SK-N-SH treated with all-trans-retinoic acid at 6 μM for 48 hours (cell line): ENCODE measurements at regions not wholly inside any gene's neighbourhood (a gene's known extent, or its start where the extent isn't known, plus 50 kb on each side); places are given as distances from the start of the nearest gene placed in this dataset.

Source experiments
- ATAC-seq: fragments of 200-7000 bp; cut with Tn5 transposase; 3 replicates; pipeline ENCODE4 v1.9.1; 2020; ENCODE audit warnings: mild to moderate bottlenecking, moderate library complexity
- ARNTL ChIP-seq: fragments of 450-650 bp; formaldehyde crosslinking; IDR thresholded peaks from 2 replicates; pipeline ENCODE4 v1.5.0; 2020; ENCODE audit warnings: low read depth, mild to moderate bottlenecking, moderate library complexity, borderline replicate concordance
- BACH2 ChIP-seq: fragments of 250-450 bp; sonication (Bioruptor Pico); IDR thresholded peaks from 2 replicates; pipeline ENCODE4 v1.9.0; 2021; ENCODE audit warnings: mild to moderate bottlenecking, borderline replicate concordance
- CSDC2 ChIP-seq: fragments of 250-450 bp; sonication (Bioruptor Pico); IDR thresholded peaks from 2 replicates; pipeline ENCODE4 v1.5.0; 2020; ENCODE audit warnings: mild to moderate bottlenecking, moderate library complexity
- ESRRG ChIP-seq: fragments of 250-450 bp; sonication (Bioruptor Pico); IDR thresholded peaks from 2 replicates; pipeline ENCODE4 v1.6.1; 2021; ENCODE audit warnings: mild to moderate bottlenecking
- ISL1 ChIP-seq: fragments of 250-450 bp; sonication (Bioruptor Pico); IDR thresholded peaks from 2 replicates; pipeline ENCODE4 v2.1.2; 2022; ENCODE audit warnings: mild to moderate bottlenecking, moderate library complexity
- OSR1 ChIP-seq: fragments of 250-450 bp; sonication (Bioruptor Pico); IDR thresholded peaks from 2 replicates; pipeline ENCODE4 v1.8.0; 2022; ENCODE audit warnings: moderate library complexity, mild to moderate bottlenecking, inconsistent platforms
- PPARA ChIP-seq: fragments of 250-450 bp; sonication (Bioruptor Pico); IDR thresholded peaks from 2 replicates; pipeline ENCODE4 v1.5.0; 2020; ENCODE audit warnings: mild to moderate bottlenecking, borderline replicate concordance
- SNAI2 ChIP-seq: fragments of 250-450 bp; sonication (Bioruptor Pico); IDR thresholded peaks from 2 replicates; pipeline ENCODE4 v1.5.0; 2020; ENCODE audit warnings: mild to moderate bottlenecking, moderate library complexity
- TCF4 ChIP-seq: fragments of 250-450 bp; sonication (Bioruptor Pico); IDR thresholded peaks from 2 replicates; pipeline ENCODE4 v1.8.0; 2021; ENCODE audit warnings: mild to moderate bottlenecking, moderate library complexity, borderline replicate concordance
- TOX ChIP-seq: fragments of 250-450 bp; sonication (Bioruptor Pico); IDR thresholded peaks from 2 replicates; pipeline ENCODE4 v1.8.0; 2021; ENCODE audit warnings: mild to moderate bottlenecking, moderate library complexity, borderline replicate concordance
- ZC3H10 ChIP-seq: fragments of 250-450 bp; sonication (Bioruptor Pico); IDR thresholded peaks from 2 replicates; pipeline ENCODE4 v1.5.1; 2021; ENCODE audit warnings: mild to moderate bottlenecking, moderate library complexity
- ZFP3 ChIP-seq: fragments of 250-450 bp; sonication (Bioruptor Pico); IDR thresholded peaks from 2 replicates; pipeline ENCODE4 v1.5.0; 2020; ENCODE audit warnings: mild to moderate bottlenecking, moderate library complexity
- ZFP30 ChIP-seq: fragments of 450-650 bp; formaldehyde crosslinking; IDR thresholded peaks from 2 replicates; pipeline ENCODE4 v1.5.0; 2022; ENCODE audit warnings: mild to moderate bottlenecking, moderate library complexity
- ZNF565 ChIP-seq: fragments of 450-650 bp; formaldehyde crosslinking; conservative IDR thresholded peaks from 2 replicates; pipeline ENCODE4 v1.5.0; 2020; ENCODE audit warnings: low read depth, mild to moderate bottlenecking, moderate library complexity
- ZNF70 ChIP-seq: fragments of 450-650 bp; formaldehyde crosslinking; IDR thresholded peaks from 2 replicates; pipeline ENCODE4 v1.5.0; 2020; ENCODE audit warnings: mild to moderate bottlenecking, moderate library complexity
- ZNF8 ChIP-seq: fragments of 450-650 bp; formaldehyde crosslinking; IDR thresholded peaks from 2 replicates; pipeline ENCODE4 v1.5.0; 2020; ENCODE audit warnings: mild to moderate bottlenecking, moderate library complexity
- TF ChIP-seq, protein P1 (sequence below): fragments of 250-450 bp; sonication (Bioruptor Pico); IDR thresholded peaks from 2 replicates; pipeline ENCODE4 v1.5.1; 2021; ENCODE audit warnings: mild to moderate bottlenecking, moderate library complexity
- TF ChIP-seq, protein P2 (sequence below): fragments of 250-450 bp; sonication (Bioruptor Pico); IDR thresholded peaks from 2 replicates; pipeline ENCODE4 v1.8.0; 2021; ENCODE audit warnings: low read depth, mild to moderate bottlenecking, moderate library complexity, borderline replicate concordance
- TF ChIP-seq, protein P3 (sequence below): fragments of 250-450 bp; sonication (Bioruptor Pico); IDR thresholded peaks from 2 replicates; pipeline ENCODE4 v1.8.0; 2020; ENCODE audit warnings: mild to moderate bottlenecking, moderate library complexity, borderline replicate concordance
- TF ChIP-seq, protein P4 (sequence below): fragments of 250-450 bp; sonication (Bioruptor Pico); IDR thresholded peaks from 2 replicates; pipeline ENCODE4 v1.5.1; 2020; ENCODE audit warnings: low read depth, mild to moderate bottlenecking, moderate library complexity
- TF ChIP-seq, protein P5 (sequence below): fragments of 250-450 bp; sonication (Bioruptor Pico); IDR thresholded peaks from 2 replicates; pipeline ENCODE4 v1.5.0; 2020; ENCODE audit warnings: mild to moderate bottlenecking, moderate library complexity

DNA sequence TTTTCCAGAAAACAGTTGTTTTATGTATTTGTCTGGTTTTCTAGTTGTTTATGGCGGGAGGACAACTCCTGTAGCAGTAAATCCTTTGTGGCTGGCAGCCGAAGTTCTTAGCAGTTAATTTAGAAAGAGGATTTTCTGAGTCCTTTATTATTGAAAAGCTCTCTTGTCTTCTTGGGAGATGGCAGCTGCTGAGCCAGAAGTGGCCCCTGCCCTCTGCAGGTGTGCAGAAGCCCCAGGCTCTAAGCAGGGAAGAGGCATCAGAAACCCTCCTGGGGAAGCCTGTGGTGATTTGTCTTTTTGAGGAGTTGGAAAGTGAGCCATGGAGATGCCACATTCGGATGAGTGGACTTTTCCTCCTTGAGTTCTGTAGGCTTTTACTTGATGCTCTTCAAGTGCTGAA, 106.3 kb downstream of the GLRX3 start (continued):
- TF ChIP-seq TCF4 (CRISPR knock-in tag) (no peak), ZFP3 (CRISPR knock-in tag) (no peak), OSR1 (no peak), ZNF565 (CRISPR knock-in tag) (no peak), ZC3H10 (no peak), ZNF70 (CRISPR knock-in tag) (no peak), SNAI2 (no peak)
- TF ChIP-seq, all 23 proteins: peak for 0

DNA sequence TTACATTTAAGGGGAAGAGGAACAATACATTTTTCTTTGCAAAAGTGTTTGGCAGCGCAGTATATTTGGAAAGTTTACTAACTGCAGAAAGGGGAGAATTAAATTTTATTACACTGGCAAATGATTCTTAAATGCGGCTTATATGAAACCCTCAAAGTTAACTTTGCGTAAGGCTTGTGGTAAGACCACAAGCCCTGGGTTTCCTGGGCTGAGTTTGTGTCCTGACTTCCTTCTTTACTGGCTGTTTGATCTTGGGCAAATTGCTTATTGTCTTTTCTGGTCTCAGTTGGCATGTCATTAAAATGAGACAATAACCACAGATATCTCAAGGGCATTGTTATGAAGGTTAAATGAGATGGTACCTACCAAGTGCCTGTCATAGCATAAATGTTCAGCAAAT, 106.8 kb downstream of the GLRX3 start:
- ATAC-seq = no peak
- TF ChIP-seq ARNTL (CRISPR knock-in tag) (no peak), PPARA (no peak), CSDC2 (CRISPR knock-in tag) (no peak), BACH2 (CRISPR knock-in tag) (no peak), ESRRG (CRISPR knock-in tag) (no peak), TOX (CRISPR knock-in tag) (no peak), ZNF8 (no peak), OSR1 (no peak)
- TF ChIP-seq, protein P1, sequence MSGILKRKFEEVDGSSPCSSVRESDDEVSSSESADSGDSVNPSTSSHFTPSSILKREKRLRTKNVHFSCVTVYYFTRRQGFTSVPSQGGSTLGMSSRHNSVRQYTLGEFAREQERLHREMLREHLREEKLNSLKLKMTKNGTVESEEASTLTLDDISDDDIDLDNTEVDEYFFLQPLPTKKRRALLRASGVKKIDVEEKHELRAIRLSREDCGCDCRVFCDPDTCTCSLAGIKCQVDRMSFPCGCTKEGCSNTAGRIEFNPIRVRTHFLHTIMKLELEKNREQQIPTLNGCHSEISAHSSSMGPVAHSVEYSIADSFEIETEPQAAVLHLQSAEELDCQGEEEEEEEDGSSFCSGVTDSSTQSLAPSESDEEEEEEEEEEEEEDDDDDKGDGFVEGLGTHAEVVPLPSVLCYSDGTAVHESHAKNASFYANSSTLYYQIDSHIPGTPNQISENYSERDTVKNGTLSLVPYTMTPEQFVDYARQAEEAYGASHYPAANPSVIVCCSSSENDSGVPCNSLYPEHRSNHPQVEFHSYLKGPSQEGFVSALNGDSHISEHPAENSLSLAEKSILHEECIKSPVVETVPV = no peak

DNA sequence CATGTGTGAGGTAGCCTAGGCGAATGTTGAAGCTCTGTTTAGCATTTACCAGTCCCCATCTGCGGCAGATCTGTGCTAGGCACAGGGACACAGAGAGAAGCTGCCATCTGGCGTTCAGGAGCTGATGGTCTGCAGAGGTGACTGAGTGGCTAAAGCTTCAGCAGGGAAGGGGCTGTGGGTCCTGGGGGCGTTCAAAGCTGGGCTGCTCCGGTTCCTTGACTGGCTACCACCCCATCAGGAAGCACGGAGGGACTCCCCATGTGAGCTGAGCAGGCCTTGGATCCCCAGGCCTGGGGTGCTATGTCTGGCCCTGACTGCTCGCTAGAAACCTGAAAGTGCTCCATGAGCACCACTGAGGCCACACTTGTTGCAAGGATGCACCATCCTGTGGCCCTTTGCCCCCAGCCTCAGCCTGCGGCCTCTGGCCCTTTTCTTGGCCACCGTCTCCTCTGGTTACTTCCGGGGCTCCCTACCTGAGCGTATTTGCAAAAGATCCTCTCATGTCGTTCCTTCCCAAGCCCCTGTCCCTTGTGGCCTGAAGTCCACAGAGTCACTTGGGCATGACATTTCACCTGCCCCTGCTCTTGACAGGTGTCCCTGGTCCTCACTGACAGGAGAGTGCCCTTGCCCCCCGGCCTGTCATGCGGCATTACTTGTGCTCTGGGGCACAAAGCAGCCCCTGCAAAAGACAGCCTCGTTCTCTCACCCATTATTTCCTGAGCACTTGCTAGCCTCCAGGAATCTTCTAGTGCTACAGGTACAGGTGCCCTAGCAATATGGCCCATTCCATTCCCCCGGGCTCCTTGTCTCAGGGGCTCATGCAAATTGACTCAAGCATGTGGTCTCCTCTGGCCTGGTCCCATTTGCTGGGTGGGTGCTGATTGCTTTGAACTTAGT, 108.1 kb downstream of the GLRX3 start:
- ATAC-seq = no peak
- TF ChIP-seq ZFP30 (CRISPR knock-in tag) (no peak), TCF4 (CRISPR knock-in tag) (no peak), ISL1 (CRISPR knock-in tag) (no peak), SNAI2 (no peak), CSDC2 (CRISPR knock-in tag) (no peak), ZFP3 (CRISPR knock-in tag) (no peak), ZNF565 (CRISPR knock-in tag) (no peak), ESRRG (CRISPR knock-in tag) (no peak), PPARA (no peak), OSR1 (no peak), TOX (CRISPR knock-in tag) (no peak)
- TF ChIP-seq, protein P2, sequence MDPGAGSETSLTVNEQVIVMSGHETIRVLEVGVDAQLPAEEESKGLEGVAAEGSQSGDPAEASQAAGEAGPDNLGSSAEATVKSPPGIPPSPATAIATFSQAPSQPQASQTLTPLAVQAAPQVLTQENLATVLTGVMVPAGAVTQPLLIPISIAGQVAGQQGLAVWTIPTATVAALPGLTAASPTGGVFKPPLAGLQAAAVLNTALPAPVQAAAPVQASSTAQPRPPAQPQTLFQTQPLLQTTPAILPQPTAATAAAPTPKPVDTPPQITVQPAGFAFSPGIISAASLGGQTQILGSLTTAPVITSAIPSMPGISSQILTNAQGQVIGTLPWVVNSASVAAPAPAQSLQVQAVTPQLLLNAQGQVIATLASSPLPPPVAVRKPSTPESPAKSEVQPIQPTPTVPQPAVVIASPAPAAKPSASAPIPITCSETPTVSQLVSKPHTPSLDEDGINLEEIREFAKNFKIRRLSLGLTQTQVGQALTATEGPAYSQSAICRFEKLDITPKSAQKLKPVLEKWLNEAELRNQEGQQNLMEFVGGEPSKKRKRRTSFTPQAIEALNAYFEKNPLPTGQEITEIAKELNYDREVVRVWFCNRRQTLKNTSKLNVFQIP (CRISPR knock-in tag) = no peak
- TF ChIP-seq, protein P3, sequence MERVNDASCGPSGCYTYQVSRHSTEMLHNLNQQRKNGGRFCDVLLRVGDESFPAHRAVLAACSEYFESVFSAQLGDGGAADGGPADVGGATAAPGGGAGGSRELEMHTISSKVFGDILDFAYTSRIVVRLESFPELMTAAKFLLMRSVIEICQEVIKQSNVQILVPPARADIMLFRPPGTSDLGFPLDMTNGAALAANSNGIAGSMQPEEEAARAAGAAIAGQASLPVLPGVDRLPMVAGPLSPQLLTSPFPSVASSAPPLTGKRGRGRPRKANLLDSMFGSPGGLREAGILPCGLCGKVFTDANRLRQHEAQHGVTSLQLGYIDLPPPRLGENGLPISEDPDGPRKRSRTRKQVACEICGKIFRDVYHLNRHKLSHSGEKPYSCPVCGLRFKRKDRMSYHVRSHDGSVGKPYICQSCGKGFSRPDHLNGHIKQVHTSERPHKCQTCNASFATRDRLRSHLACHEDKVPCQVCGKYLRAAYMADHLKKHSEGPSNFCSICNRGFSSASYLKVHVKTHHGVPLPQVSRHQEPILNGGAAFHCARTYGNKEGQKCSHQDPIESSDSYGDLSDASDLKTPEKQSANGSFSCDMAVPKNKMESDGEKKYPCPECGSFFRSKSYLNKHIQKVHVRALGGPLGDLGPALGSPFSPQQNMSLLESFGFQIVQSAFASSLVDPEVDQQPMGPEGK (CRISPR knock-in tag) = no peak
- TF ChIP-seq, protein P1 = no peak
- TF ChIP-seq, protein P4, sequence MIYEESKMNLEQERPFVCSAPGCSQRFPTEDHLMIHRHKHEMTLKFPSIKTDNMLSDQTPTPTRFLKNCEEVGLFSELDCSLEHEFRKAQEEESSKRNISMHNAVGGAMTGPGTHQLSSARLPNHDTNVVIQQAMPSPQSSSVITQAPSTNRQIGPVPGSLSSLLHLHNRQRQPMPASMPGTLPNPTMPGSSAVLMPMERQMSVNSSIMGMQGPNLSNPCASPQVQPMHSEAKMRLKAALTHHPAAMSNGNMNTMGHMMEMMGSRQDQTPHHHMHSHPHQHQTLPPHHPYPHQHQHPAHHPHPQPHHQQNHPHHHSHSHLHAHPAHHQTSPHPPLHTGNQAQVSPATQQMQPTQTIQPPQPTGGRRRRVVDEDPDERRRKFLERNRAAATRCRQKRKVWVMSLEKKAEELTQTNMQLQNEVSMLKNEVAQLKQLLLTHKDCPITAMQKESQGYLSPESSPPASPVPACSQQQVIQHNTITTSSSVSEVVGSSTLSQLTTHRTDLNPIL = no peak
- TF ChIP-seq, protein P5, sequence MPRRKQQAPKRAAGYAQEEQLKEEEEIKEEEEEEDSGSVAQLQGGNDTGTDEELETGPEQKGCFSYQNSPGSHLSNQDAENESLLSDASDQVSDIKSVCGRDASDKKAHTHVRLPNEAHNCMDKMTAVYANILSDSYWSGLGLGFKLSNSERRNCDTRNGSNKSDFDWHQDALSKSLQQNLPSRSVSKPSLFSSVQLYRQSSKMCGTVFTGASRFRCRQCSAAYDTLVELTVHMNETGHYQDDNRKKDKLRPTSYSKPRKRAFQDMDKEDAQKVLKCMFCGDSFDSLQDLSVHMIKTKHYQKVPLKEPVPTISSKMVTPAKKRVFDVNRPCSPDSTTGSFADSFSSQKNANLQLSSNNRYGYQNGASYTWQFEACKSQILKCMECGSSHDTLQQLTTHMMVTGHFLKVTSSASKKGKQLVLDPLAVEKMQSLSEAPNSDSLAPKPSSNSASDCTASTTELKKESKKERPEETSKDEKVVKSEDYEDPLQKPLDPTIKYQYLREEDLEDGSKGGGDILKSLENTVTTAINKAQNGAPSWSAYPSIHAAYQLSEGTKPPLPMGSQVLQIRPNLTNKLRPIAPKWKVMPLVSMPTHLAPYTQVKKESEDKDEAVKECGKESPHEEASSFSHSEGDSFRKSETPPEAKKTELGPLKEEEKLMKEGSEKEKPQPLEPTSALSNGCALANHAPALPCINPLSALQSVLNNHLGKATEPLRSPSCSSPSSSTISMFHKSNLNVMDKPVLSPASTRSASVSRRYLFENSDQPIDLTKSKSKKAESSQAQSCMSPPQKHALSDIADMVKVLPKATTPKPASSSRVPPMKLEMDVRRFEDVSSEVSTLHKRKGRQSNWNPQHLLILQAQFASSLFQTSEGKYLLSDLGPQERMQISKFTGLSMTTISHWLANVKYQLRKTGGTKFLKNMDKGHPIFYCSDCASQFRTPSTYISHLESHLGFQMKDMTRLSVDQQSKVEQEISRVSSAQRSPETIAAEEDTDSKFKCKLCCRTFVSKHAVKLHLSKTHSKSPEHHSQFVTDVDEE (CRISPR knock-in tag) = no peak
